Testis (tissue), 2 donors: ENCODE measurements at regions not wholly inside any gene's neighbourhood (a gene's known extent, or its start where the extent isn't known, plus 50 kb on each side); places are given as distances from the start of the nearest gene placed in this dataset.

Experiments
- CTCF ChIP-seq, 3 experiments: fragments of 450-650 bp in 2 of 3; fragments of 200-600 bp in 1 of 3; sonication (generic) in 1 of 3; IDR thresholded peaks; one replicate each; pipeline ENCODE4 v1.5.1; 2016 to 2019; ENCODE audit warnings: antibody characterized with exemption in 3 of 3, mild to moderate bottlenecking in 2 of 3, moderate library complexity in 1 of 3
- POLR2A ChIP-seq: fragments of 450-650 bp; IDR thresholded peaks from one replicate; pipeline ENCODE4 v1.6.1; 2017; ENCODE audit warnings: antibody characterized with exemption, mild to moderate bottlenecking, moderate library complexity

- peak in 1 of 3 experiments; percentile 20 for TF ChIP-seq CTCF (IDR thresholded peaks at IDR 0.05)
- no peak for TF ChIP-seq POLR2A
Observed at GRCh38 chr7:8365499-8366110, 67.8 kb upstream of the NXPH1 start.
